MCF 10A (cell line): ENCODE measurements at regions not wholly inside any gene's neighbourhood (a gene's known extent, or its start where the extent isn't known, plus 50 kb on each side); places are given as distances from the start of the nearest gene placed in this dataset.

Experiments used
- BruUV-seq: library from RNA; stranded (reverse); fragments of 400-500 nt; replicated peaks from 2 replicates; lab custom pipeline; 2021; lab: Mats Ljungman, UMichigan
- CTCF ChIA-PET: fragments of 300-600 bp; sonication (Branson Sonifier 250); formaldehyde crosslinking; extraction: SDS; loops from one replicate; lab custom pipeline; 2021; ENCODE audit warnings: antibody characterized with exemption, inconsistent platforms; lab: Yijun Ruan, JAX
- POLR2A ChIA-PET: fragments of 300-600, 350-650 bp; sonication (Branson Sonifier 250); formaldehyde crosslinking; extraction: SDS; loops from one replicate; lab custom pipeline; 2020; ENCODE audit warnings: antibody characterized with exemption, inconsistent platforms; lab: Yijun Ruan, JAX
- DNase-seq: peaks from one replicate; pipeline ENCODE4 v3.0.0-alpha.2; 2018; ENCODE audit not compliant: unreplicated experiment
- H3K27ac Mint-ChIP-seq: one replicate; pipeline ENCODE4 v1.8.0; 2022; ENCODE audit warnings: mild to moderate bottlenecking, low read depth, mixed read lengths; ENCODE audit not compliant: unreplicated experiment
- H3K27me3 Mint-ChIP-seq: one replicate; pipeline ENCODE4 v1.8.0; 2022; ENCODE audit warnings: mixed read lengths; ENCODE audit not compliant: insufficient read depth, unreplicated experiment
- H3K36me3 Mint-ChIP-seq: one replicate; pipeline ENCODE4 v1.8.0; 2022; ENCODE audit warnings: mild to moderate bottlenecking, moderate library complexity, mixed read lengths; ENCODE audit not compliant: insufficient read depth, unreplicated experiment
- H3K4me1 Mint-ChIP-seq: one replicate; pipeline ENCODE4 v1.8.0; 2022; ENCODE audit warnings: mixed read lengths; ENCODE audit not compliant: insufficient read depth, unreplicated experiment
- H3K4me3 Mint-ChIP-seq: one replicate; pipeline ENCODE4 v1.8.0; 2022; ENCODE audit warnings: mild to moderate bottlenecking, moderate library complexity, mixed read lengths; ENCODE audit not compliant: unreplicated experiment
- H3K9me3 Mint-ChIP-seq: one replicate; pipeline ENCODE4 v1.8.0; 2022; ENCODE audit warnings: mixed read lengths; ENCODE audit not compliant: unreplicated experiment
- intact Hi-C: fragments of 100-400 bp; cut with micrococcal nuclease; formaldehyde crosslinking; loops from 2 replicates; pipeline ENCODE4 v1.14.1; 2022
- TF ChIP-seq, protein P1 (sequence below): fragments of 200-600 bp; IDR thresholded peaks from one replicate; pipeline ENCODE4 v1.8.0; 2022; ENCODE audit warnings: antibody characterized with exemption, mild to moderate bottlenecking; ENCODE audit not compliant: unreplicated experiment

- intact Hi-C loops, result no loop called here
- no peaks in the 10 kb centered on the region for H3K27me3 Mint-ChIP-seq
- peaks cover 12% of the 10 kb centered on the region for H3K4me1 Mint-ChIP-seq
- DNase-seq, result no peak
- H3K9me3 Mint-ChIP-seq, result no peaks in the 10 kb centered on the region
- TF ChIP-seq, protein P1, sequence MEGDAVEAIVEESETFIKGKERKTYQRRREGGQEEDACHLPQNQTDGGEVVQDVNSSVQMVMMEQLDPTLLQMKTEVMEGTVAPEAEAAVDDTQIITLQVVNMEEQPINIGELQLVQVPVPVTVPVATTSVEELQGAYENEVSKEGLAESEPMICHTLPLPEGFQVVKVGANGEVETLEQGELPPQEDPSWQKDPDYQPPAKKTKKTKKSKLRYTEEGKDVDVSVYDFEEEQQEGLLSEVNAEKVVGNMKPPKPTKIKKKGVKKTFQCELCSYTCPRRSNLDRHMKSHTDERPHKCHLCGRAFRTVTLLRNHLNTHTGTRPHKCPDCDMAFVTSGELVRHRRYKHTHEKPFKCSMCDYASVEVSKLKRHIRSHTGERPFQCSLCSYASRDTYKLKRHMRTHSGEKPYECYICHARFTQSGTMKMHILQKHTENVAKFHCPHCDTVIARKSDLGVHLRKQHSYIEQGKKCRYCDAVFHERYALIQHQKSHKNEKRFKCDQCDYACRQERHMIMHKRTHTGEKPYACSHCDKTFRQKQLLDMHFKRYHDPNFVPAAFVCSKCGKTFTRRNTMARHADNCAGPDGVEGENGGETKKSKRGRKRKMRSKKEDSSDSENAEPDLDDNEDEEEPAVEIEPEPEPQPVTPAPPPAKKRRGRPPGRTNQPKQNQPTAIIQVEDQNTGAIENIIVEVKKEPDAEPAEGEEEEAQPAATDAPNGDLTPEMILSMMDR, result no peak
- no TSS peak for BruUV-seq
- POLR2A ChIA-PET, result interaction anchor here (1.0 kb wide), 1 partner anchor 58 kb away, joined by 3 read pairs; no protein-coding TSS in a partner anchor
- H3K4me3 Mint-ChIP-seq, result no peak overlapping the region
- CTCF ChIA-PET, result interaction anchor here (0.6 kb wide), 1 partner anchor 17 kb away, joined by 4 read pairs; no protein-coding TSS in a partner anchor
- no peak overlapping the region for H3K27ac Mint-ChIP-seq
- no peaks in the 10 kb centered on the region for H3K36me3 Mint-ChIP-seq
Observed at GRCh38 chr2:45114221-45114955, 105.1 kb upstream of the SIX2 start.

- no peak for DNase-seq
- no peaks in the 10 kb centered on the region for H3K36me3 Mint-ChIP-seq
- H3K4me3 Mint-ChIP-seq, result no peak overlapping the region
- POLR2A ChIA-PET, result no interaction called here
- H3K9me3 Mint-ChIP-seq, result no peaks in the 10 kb centered on the region
- intact Hi-C loops, result no loop called here
- H3K27me3 Mint-ChIP-seq, result no peaks in the 10 kb centered on the region
- TF ChIP-seq, protein P1, result no peak
- no TSS peak for BruUV-seq
- CTCF ChIA-PET, result no interaction called here
- H3K4me1 Mint-ChIP-seq, result no peaks in the 10 kb centered on the region
- H3K27ac Mint-ChIP-seq, result no peak overlapping the region
Observed at GRCh38 chr2:45112750-45113149, 103.5 kb upstream of the SIX2 start.

DNA sequence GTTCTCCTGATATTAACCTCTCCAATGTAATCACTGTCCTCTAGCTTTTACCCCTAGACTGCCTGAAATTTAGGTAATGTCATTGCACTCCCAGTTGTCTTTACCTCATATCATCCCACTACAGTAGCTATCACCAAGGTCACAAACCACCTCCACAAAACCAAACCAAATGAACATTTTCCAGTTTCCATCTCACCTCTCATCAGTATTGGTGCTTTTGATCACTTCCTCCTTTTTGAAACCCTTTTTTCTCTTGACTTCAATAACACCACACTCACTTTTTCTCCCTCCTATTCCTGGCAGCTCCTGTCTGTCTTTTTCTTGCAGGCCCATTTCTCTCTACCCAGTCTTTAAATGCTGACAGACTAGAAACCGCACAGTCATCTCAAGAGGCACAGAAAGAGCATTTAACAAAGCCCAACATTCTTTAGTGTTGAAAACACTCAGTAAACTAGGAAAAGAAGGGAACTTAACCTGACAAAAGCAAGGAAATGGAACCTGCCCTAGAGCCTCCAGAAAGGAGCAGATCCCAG is 95.9 kb upstream of the SIX2 start:
- intact Hi-C loops, result no loop called here
- H3K4me1 Mint-ChIP-seq, result peaks cover 9% of the 10 kb centered on the region
- H3K36me3 Mint-ChIP-seq, result no peaks in the 10 kb centered on the region
- H3K27ac Mint-ChIP-seq, result no peak overlapping the region
- no TSS peak for BruUV-seq
- no peak overlapping the region for H3K4me3 Mint-ChIP-seq
- TF ChIP-seq, protein P1, result no peak
- CTCF ChIA-PET, result no interaction called here
- H3K27me3 Mint-ChIP-seq, result no peaks in the 10 kb centered on the region
- DNase-seq, result no peak
- POLR2A ChIA-PET, result no interaction called here
- H3K9me3 Mint-ChIP-seq, result no peaks in the 10 kb centered on the region

DNA sequence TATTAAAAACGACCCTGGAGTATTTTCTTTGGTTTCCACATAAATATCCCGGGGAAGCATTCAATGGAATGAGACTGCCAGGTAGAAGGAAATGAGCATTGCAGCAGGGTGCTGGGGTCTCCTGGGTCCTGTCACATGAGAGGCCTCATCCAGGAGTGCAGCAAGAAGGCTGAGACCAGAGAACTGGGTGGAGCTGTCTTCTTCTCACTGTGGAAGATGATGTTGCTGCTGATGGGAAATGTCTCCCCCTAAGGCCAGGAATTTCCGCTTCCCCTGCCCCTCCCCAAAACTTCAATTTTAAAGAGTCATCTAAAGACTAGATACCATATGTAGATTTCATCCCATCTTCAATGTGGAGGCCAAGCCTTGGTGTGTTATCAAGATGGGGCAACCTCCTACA is 95.2 kb upstream of the SIX2 start:
- TF ChIP-seq, protein P1, result no peak
- Mint-ChIP-seq H3K9me3 (no peaks in the 10 kb centered on the region), H3K36me3 (no peaks in the 10 kb centered on the region), H3K27ac (no peak overlapping the region), H3K27me3 (no peaks in the 10 kb centered on the region), H3K4me3 (no peak overlapping the region), H3K4me1 (peaks cover 9% of the 10 kb centered on the region)
- intact Hi-C loops, result no loop called here
- no peak for DNase-seq
- no TSS peak for BruUV-seq
- CTCF ChIA-PET, result no interaction called here
- POLR2A ChIA-PET, result no interaction called here
